Neural cell (in vitro differentiated cells): ENCODE measurements at regions not wholly inside any gene's neighbourhood (a gene's known extent, or its start where the extent isn't known, plus 50 kb on each side); places are given as distances from the start of the nearest gene placed in this dataset.

Experiments used
- H2AFZ ChIP-seq: fragments of 200-600, 300-800 bp; sonication (generic), shearing (Covaris generic); 2 replicates; pipeline ENCODE4 v1.6.0; 2014; ENCODE audit warnings: low read depth, mild to moderate bottlenecking, antibody characterized with exemption, low read length, moderate library complexity
- H3F3A ChIP-seq: fragments of 200-600 bp; shearing (Covaris generic); 2 replicates; pipeline ENCODE4 v1.6.1; 2016; ENCODE audit warnings: mild to moderate bottlenecking, moderate library complexity, mixed read lengths, antibody characterized with exemption, low read length; ENCODE audit not compliant: insufficient read depth, poor library complexity, severe bottlenecking
- H3K27ac ChIP-seq: fragments of 200-600, 300-800 bp; sonication (generic), shearing (Covaris generic); 2 replicates; pipeline ENCODE4 v1.5.1; 2014; ENCODE audit warnings: mild to moderate bottlenecking, low read length, moderate library complexity
- H3K27me3 ChIP-seq: fragments of 300-800, 200-600 bp; sonication (generic), shearing (Covaris generic); 2 replicates; pipeline ENCODE4 v1.6.0; 2014; ENCODE audit warnings: mild to moderate bottlenecking, low read depth, low read length, moderate library complexity; ENCODE audit not compliant: insufficient read depth
- H3K36me3 ChIP-seq: fragments of 300-800, 200-600 bp; sonication (generic), shearing (Covaris generic); 2 replicates; pipeline ENCODE4 v1.5.1; 2014; ENCODE audit warnings: mild to moderate bottlenecking, antibody characterized with exemption, low read length, moderate library complexity; ENCODE audit not compliant: insufficient read depth
- H3K4me2 ChIP-seq: fragments of 300-800, 200-600 bp; sonication (generic), shearing (Covaris generic); 2 replicates; pipeline ENCODE4 v1.6.0; 2014; ENCODE audit warnings: mild to moderate bottlenecking, low read length
- H3K4me3 ChIP-seq: fragments of 300-800, 200-600 bp; sonication (generic), shearing (Covaris generic); 2 replicates; pipeline ENCODE4 v1.5.1; 2014; ENCODE audit warnings: mild to moderate bottlenecking, low read length, moderate library complexity
- H3K79me2 ChIP-seq: fragments of 200-600 bp; shearing (Covaris generic); replicated peaks from 2 replicates; pipeline ENCODE4 v1.6.0; 2014; ENCODE audit warnings: mild to moderate bottlenecking, low read length, moderate library complexity; ENCODE audit not compliant: insufficient read depth
- H3K9ac ChIP-seq: fragments of 300-800, 200-600 bp; sonication (generic), shearing (Covaris generic); 2 replicates; pipeline ENCODE4 v1.6.1; 2016; ENCODE audit warnings: mild to moderate bottlenecking, low read length, mixed read lengths
- H3K9me2 ChIP-seq: fragments of 200-600 bp; shearing (Covaris generic); 2 replicates; pipeline ENCODE4 v1.6.1; 2016; ENCODE audit warnings: mild to moderate bottlenecking, low read length, mixed read lengths; ENCODE audit not compliant: insufficient read depth
- H3K9me3 ChIP-seq: fragments of 200-600, 300-800 bp; sonication (generic), shearing (Covaris generic); 2 replicates; pipeline ENCODE4 v1.6.1; 2016; ENCODE audit warnings: mild to moderate bottlenecking, mixed run types, low read length, moderate library complexity, mixed read lengths
- H4K20me1 ChIP-seq: fragments of 200-600 bp; shearing (Covaris generic); 2 replicates; pipeline ENCODE4 v1.6.1; 2016; ENCODE audit warnings: mild to moderate bottlenecking, mixed run types; ENCODE audit not compliant: insufficient read depth
- CTCF ChIP-seq: fragments of 450-650 bp; IDR thresholded peaks from 2 replicates; pipeline ENCODE4 v1.5.1; 2014; ENCODE audit warnings: antibody characterized with exemption, mild to moderate bottlenecking, moderate library complexity; ENCODE audit not compliant: poor library complexity, severe bottlenecking
- EP300 ChIP-seq: fragments of 450-650 bp; conservative IDR thresholded peaks from 2 replicates; pipeline ENCODE4 v1.6.1; 2014; ENCODE audit warnings: antibody characterized with exemption, mild to moderate bottlenecking, moderate library complexity; ENCODE audit not compliant: poor library complexity, severe bottlenecking
- EZH2 ChIP-seq: fragments of 200-600, 300-800 bp; shearing (Covaris generic), sonication (generic); IDR thresholded peaks from 2 replicates; pipeline ENCODE4 v1.6.1; 2014; ENCODE audit warnings: antibody characterized with exemption, low read length, borderline replicate concordance, mild to moderate bottlenecking; ENCODE audit not compliant: insufficient read depth, poor library complexity, severe bottlenecking
- MXI1 ChIP-seq: fragments of 450-650 bp; conservative IDR thresholded peaks from 2 replicates; pipeline ENCODE4 v1.6.1; 2014; ENCODE audit warnings: antibody characterized with exemption, mild to moderate bottlenecking; ENCODE audit not compliant: poor library complexity, severe bottlenecking
- POLR2AphosphoS5 ChIP-seq: IDR thresholded peaks from 2 replicates; pipeline ENCODE4 v1.6.1; 2012
- RAD21 ChIP-seq: fragments of 450-650 bp; conservative IDR thresholded peaks from 2 replicates; pipeline ENCODE4 v1.6.1; 2014; ENCODE audit warnings: antibody characterized with exemption, mild to moderate bottlenecking, moderate library complexity
- REST ChIP-seq: IDR thresholded peaks from 2 replicates; pipeline ENCODE4 v1.6.1; 2012; ENCODE audit warnings: borderline replicate concordance
- SMC3 ChIP-seq: fragments of 450-650 bp; conservative IDR thresholded peaks from 2 replicates; pipeline ENCODE4 v1.6.1; 2014; ENCODE audit warnings: antibody characterized with exemption, mild to moderate bottlenecking, moderate library complexity; ENCODE audit not compliant: poor library complexity
- TAF1 ChIP-seq: IDR thresholded peaks from 2 replicates; pipeline ENCODE4 v1.6.1; 2012; ENCODE audit warnings: low read depth

- Histone ChIP-seq H3K79me2 (no peaks in the 10 kb centered on the region), H3K27me3 (no peaks in the 10 kb centered on the region), H3K9me3 (no peaks in the 10 kb centered on the region), H3K36me3 (no peaks in the 10 kb centered on the region), H3F3A (no peaks in the 10 kb centered on the region), H3K27ac (no peak overlapping the region), H2AFZ (peak overlapping the region; percentile 12), H4K20me1 (no peaks in the 10 kb centered on the region), H3K9me2 (no peaks in the 10 kb centered on the region), H3K9ac (no peak overlapping the region), H3K4me3 (no peak overlapping the region), H3K4me2 (no peak overlapping the region)
- TF ChIP-seq EP300, result no peak
- TF ChIP-seq TAF1, result no peak
- no peak for TF ChIP-seq MXI1
- TF ChIP-seq SMC3, result no peak
- TF ChIP-seq RAD21, result no peak
- no peak for TF ChIP-seq CTCF
- TF ChIP-seq POLR2AphosphoS5, result no peak
- TF ChIP-seq REST, result no peak
- no peak for TF ChIP-seq EZH2
Measured at GRCh38 chr22:27435844-27436576, 365.5 kb downstream of the MN1 start.

GRCh38 chr22:27436591-27436990, 365.0 kb downstream of the MN1 start:
- Histone ChIP-seq H3K9ac (no peak overlapping the region), H3K9me3 (no peaks in the 10 kb centered on the region), H3K27me3 (no peaks in the 10 kb centered on the region), H3K4me2 (no peak overlapping the region), H2AFZ (no peak overlapping the region), H3K4me3 (no peak overlapping the region), H4K20me1 (no peaks in the 10 kb centered on the region), H3K9me2 (no peaks in the 10 kb centered on the region), H3K27ac (no peak overlapping the region), H3F3A (no peaks in the 10 kb centered on the region), H3K79me2 (no peaks in the 10 kb centered on the region), H3K36me3 (no peaks in the 10 kb centered on the region)
- TF ChIP-seq CTCF (no peak), EP300 (no peak)
